OCI-LY7 (cell line): ENCODE measurements at regions not wholly inside any gene's neighbourhood (a gene's known extent, or its start where the extent isn't known, plus 50 kb on each side); places are given as distances from the start of the nearest gene placed in this dataset.

Source experiments
- BruUV-seq: library from RNA; stranded (reverse); fragments of 400-500 nt; replicated peaks from 2 replicates; lab custom pipeline; 2021; lab: Mats Ljungman, UMichigan
- CTCF ChIA-PET: fragments of 300-600 bp; sonication (Branson Sonifier 250); formaldehyde crosslinking; loops from one replicate; lab custom pipeline; 2022; ENCODE audit warnings: antibody characterized with exemption; ENCODE audit not compliant: unreplicated experiment; lab: Charles Lee
- POLR2A ChIA-PET: fragments of 300-600 bp; sonication (Branson Sonifier 250); formaldehyde crosslinking; loops from one replicate; lab custom pipeline; 2022; ENCODE audit warnings: antibody characterized with exemption; lab: Charles Lee
- DNase-seq: peaks from one replicate; pipeline ENCODE4 v3.0.0-alpha.2; 2015; ENCODE audit warnings: low spot score
- H2AFZ ChIP-seq: fragments of 200-600 bp; sonication (generic), shearing (Covaris generic); 2 replicates; pipeline ENCODE4 v1.6.1; 2014; ENCODE audit warnings: mild to moderate bottlenecking, antibody characterized with exemption, low read length, moderate library complexity
- H3K27ac ChIP-seq: fragments of 200-600 bp; sonication (generic); 2 replicates; pipeline ENCODE4 v1.5.1; 2014; ENCODE audit warnings: mixed run types, low read depth, mild to moderate bottlenecking, moderate library complexity, low read length, inconsistent platforms; ENCODE audit not compliant: poor library complexity, severe bottlenecking
- H3K36me3 ChIP-seq: fragments of 200-600 bp; sonication (generic); 2 replicates; pipeline ENCODE4 v1.6.1; 2014; ENCODE audit warnings: mild to moderate bottlenecking, antibody characterized with exemption, low read length, moderate library complexity, mixed read lengths; ENCODE audit not compliant: insufficient read depth
- H3K4me1 ChIP-seq: fragments of 200-600 bp; sonication (generic); 2 replicates; pipeline ENCODE4 v1.5.1; 2014; ENCODE audit warnings: mild to moderate bottlenecking, low read length; ENCODE audit not compliant: insufficient read depth, poor library complexity, severe bottlenecking
- H3K4me2 ChIP-seq: fragments of 200-600 bp; sonication (generic); 2 replicates; pipeline ENCODE4 v1.6.1; 2014; ENCODE audit warnings: mild to moderate bottlenecking, low read length
- H3K4me3 ChIP-seq: fragments of 200-600 bp; sonication (generic); 2 replicates; pipeline ENCODE4 v1.5.1; 2014; ENCODE audit warnings: mild to moderate bottlenecking, low read depth, low read length; ENCODE audit not compliant: poor library complexity, severe bottlenecking
- H3K79me2 ChIP-seq: fragments of 200-600 bp; sonication (generic); 2 replicates; pipeline ENCODE4 v1.6.1; 2016; ENCODE audit warnings: low read depth, mild to moderate bottlenecking, low read length, moderate library complexity, mixed read lengths; ENCODE audit not compliant: insufficient read depth
- H3K9me2 ChIP-seq: fragments of 200-600 bp; sonication (generic); 2 replicates; pipeline ENCODE4 v1.6.1; 2016; ENCODE audit warnings: mild to moderate bottlenecking, low read length, mixed read lengths; ENCODE audit not compliant: insufficient read depth
- H3K9me3 ChIP-seq: fragments of 200-600 bp; sonication (generic); 2 replicates; pipeline ENCODE4 v1.6.1; 2014; ENCODE audit warnings: mild to moderate bottlenecking, mixed run types, low read length, mixed read lengths
- H4K20me1 ChIP-seq: fragments of 200-600 bp; sonication (generic); 2 replicates; pipeline ENCODE4 v1.6.1; 2014; ENCODE audit warnings: mild to moderate bottlenecking, antibody characterized with exemption, low read length, moderate library complexity, mixed read lengths; ENCODE audit not compliant: insufficient read depth
- EZH2phosphoT487 ChIP-seq: fragments of 200-600 bp; sonication (generic); IDR thresholded peaks from 2 replicates; pipeline ENCODE4 v1.6.1; 2018; ENCODE audit warnings: low read depth, borderline replicate concordance, mild to moderate bottlenecking, mixed run types, antibody characterized with exemption, low read length, moderate library complexity, mixed read lengths
- intact Hi-C: fragments of 100-400 bp; cut with micrococcal nuclease; formaldehyde crosslinking; loops from one replicate; pipeline ENCODE4 v1.10.0; 2022; ENCODE audit not compliant: unreplicated experiment
- TF ChIP-seq, protein P1 (sequence below): fragments of 200-600 bp; sonication (generic); conservative IDR thresholded peaks from 2 replicates; pipeline ENCODE4 v1.5.1; 2014; ENCODE audit warnings: mild to moderate bottlenecking, antibody characterized with exemption, low read length, moderate library complexity, mixed read lengths

- Histone ChIP-seq H3K27ac (no peak overlapping the region), H4K20me1 (no peaks in the 10 kb centered on the region), H3K4me1 (peaks cover 6% of the 10 kb centered on the region), H3K9me2 (no peaks in the 10 kb centered on the region), H3K36me3 (no peaks in the 10 kb centered on the region), H3K9me3 (no peaks in the 10 kb centered on the region), H2AFZ (no peak overlapping the region), H3K4me3 (no peak overlapping the region), H3K4me2 (no peak overlapping the region), H3K79me2 (no peaks in the 10 kb centered on the region)
- intact Hi-C loops: no loop called here
- no peak for DNase-seq
- ChIA-PET POLR2A (interaction anchor here (0.7 to 0.8 kb wide), 2 partner anchors 22 to 75 kb away, joined by 3 read pairs; no protein-coding TSS in a partner anchor), CTCF (interaction anchor here (0.6 kb wide), 2 partner anchors 58 to 145 kb away, joined by 3 read pairs; no protein-coding TSS in a partner anchor)
- no peak for TF ChIP-seq EZH2phosphoT487
- TF ChIP-seq, protein P1, sequence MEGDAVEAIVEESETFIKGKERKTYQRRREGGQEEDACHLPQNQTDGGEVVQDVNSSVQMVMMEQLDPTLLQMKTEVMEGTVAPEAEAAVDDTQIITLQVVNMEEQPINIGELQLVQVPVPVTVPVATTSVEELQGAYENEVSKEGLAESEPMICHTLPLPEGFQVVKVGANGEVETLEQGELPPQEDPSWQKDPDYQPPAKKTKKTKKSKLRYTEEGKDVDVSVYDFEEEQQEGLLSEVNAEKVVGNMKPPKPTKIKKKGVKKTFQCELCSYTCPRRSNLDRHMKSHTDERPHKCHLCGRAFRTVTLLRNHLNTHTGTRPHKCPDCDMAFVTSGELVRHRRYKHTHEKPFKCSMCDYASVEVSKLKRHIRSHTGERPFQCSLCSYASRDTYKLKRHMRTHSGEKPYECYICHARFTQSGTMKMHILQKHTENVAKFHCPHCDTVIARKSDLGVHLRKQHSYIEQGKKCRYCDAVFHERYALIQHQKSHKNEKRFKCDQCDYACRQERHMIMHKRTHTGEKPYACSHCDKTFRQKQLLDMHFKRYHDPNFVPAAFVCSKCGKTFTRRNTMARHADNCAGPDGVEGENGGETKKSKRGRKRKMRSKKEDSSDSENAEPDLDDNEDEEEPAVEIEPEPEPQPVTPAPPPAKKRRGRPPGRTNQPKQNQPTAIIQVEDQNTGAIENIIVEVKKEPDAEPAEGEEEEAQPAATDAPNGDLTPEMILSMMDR: no peak
- no TSS peak for BruUV-seq
Observed at GRCh38 chr10:88195841-88196240, 332.4 kb downstream of the PTEN start.

DNA sequence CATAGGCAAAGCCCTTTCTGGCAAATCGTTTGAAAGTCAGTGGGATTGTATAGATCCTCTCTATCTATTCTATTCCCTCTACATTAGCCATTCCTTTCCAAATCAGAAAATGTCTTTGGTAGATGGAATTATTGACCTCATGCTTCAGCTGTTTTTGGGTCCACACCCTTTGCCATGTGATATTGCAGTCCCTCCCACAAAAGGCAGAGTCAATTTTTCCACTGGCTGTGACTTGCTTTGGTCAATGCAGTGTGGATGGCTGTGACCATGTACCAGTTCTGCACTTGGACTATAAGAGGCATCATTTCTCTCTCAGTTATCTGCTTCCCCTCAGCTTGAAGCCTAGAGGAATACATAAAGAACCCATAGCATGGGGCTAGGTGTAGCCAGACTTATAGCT, 332.9 kb downstream of the PTEN start:
- Histone ChIP-seq H2AFZ (no peak overlapping the region), H3K9me3 (no peaks in the 10 kb centered on the region), H3K9me2 (no peaks in the 10 kb centered on the region), H3K79me2 (no peaks in the 10 kb centered on the region), H3K4me1 (peaks cover 6% of the 10 kb centered on the region), H4K20me1 (no peaks in the 10 kb centered on the region), H3K36me3 (no peaks in the 10 kb centered on the region), H3K4me2 (no peak overlapping the region), H3K4me3 (no peak overlapping the region), H3K27ac (no peak overlapping the region)
- ChIA-PET CTCF (interaction anchor here (0.6 kb wide), 1 partner anchor 145 kb away, joined by 3 read pairs; no protein-coding TSS in a partner anchor), POLR2A (interaction anchor here (0.8 to 1.0 kb wide), 3 partner anchors 19 to 237 kb away, joined by 3 to 4 read pairs (median 3); no protein-coding TSS in a partner anchor)
- DNase-seq: no peak
- no TSS peak for BruUV-seq
- TF ChIP-seq, protein P1: no peak
- no peak for TF ChIP-seq EZH2phosphoT487
- intact Hi-C loops: no loop called here

DNA sequence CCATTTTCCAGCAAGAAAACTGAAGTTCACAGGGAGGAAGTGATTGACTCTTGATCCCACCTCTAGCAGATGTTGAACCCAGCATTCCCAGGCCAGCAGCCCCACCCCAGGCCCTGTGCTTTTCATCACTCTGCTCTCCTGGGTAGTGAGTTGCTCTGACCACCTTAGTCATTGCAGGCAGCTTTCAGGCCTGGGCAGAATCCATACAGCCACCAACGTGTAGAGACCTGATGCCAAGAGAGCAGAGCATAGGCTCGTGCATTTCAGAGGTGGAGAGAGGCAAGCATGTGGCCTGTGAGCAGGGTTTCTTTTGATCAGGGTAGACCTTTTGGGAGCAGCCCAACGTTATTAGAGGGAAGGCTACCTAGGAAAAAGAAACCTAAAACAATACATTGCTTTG, 334.6 kb downstream of the PTEN start:
- Histone ChIP-seq H3K4me2 (no peak overlapping the region), H3K4me1 (peaks cover 2% of the 10 kb centered on the region), H4K20me1 (no peaks in the 10 kb centered on the region), H3K4me3 (no peak overlapping the region), H3K36me3 (no peaks in the 10 kb centered on the region), H3K9me2 (no peaks in the 10 kb centered on the region), H3K9me3 (no peaks in the 10 kb centered on the region), H3K27ac (no peak overlapping the region), H3K79me2 (no peaks in the 10 kb centered on the region), H2AFZ (no peak overlapping the region)
- CTCF ChIA-PET: no interaction called here
- TF ChIP-seq, protein P1: no peak
- no peak for TF ChIP-seq EZH2phosphoT487
- intact Hi-C loops: no loop called here
- DNase-seq: no peak
- POLR2A ChIA-PET: interaction anchor here (0.5 kb wide), 1 partner anchor 118 kb away, joined by 3 read pairs; no protein-coding TSS in a partner anchor
- no TSS peak for BruUV-seq
